Hippocampal formation (tissue), 2 donors: ENCODE measurements at regions not wholly inside any gene's neighbourhood (a gene's known extent, or its start where the extent isn't known, plus 50 kb on each side); places are given as distances from the start of the nearest gene placed in this dataset.
"Not testable (repeated sequence)": the region's sequence is repeated elsewhere in the genome, so short reads cannot be mapped to it uniquely, and the experiment has no call there.

Experiments used
- DNase-seq, 2 donors: peaks; one replicate each; lab custom pipeline; 2025; lab: John Stamatoyannopoulos, UW

GRCh38 chr1:204782118-204782700 is 88.5 kb upstream of the NFASC start:
- no peak for DNase-seq

- DNase-seq: not testable (repeated sequence)
These were observed 85.6 kb upstream of the NFASC start for GRCh38 chr1:204785023-204785422.

- DNase-seq: no peak
These were observed 82.2 kb upstream of the NFASC start for GRCh38 chr1:204788470-204788869.

- peak in 1 of 2 donors; percentile 40 for DNase-seq
These were observed 79.0 kb upstream of the NFASC start for GRCh38 chr1:204791453-204792353.

GRCh38 chr1:204792354-204792692 is 78.3 kb upstream of the NFASC start:
- DNase-seq: no peak

GRCh38 chr1:204793259-204793914 is 77.3 kb upstream of the NFASC start:
- no peak for DNase-seq

- not testable (repeated sequence) for DNase-seq
These were observed 73.8 kb upstream of the NFASC start for GRCh38 chr1:204796886-204797285.

- no peak for DNase-seq
These were observed 73.3 kb upstream of the NFASC start for GRCh38 chr1:204797401-204797800.

- no peak for DNase-seq
These were observed 71.0 kb upstream of the NFASC start for GRCh38 chr1:204799630-204800029.

GRCh38 chr1:204801211-204801610 is 69.5 kb upstream of the NFASC start:
- DNase-seq: no peak

- DNase-seq: no peak
These were observed 68.1 kb upstream of the NFASC start for GRCh38 chr1:204802401-204803175.

- DNase-seq: no peak
These were observed 67.1 kb upstream of the NFASC start for GRCh38 chr1:204803607-204804006.

GRCh38 chr1:204806943-204807687 is 63.5 kb upstream of the NFASC start:
- DNase-seq: peak; percentile 74 to 82

GRCh38 chr1:204809488-204809887 is 61.2 kb upstream of the NFASC start:
- DNase-seq: no peak

GRCh38 chr1:204812842-204813241 is 57.8 kb upstream of the NFASC start:
- DNase-seq: no peak

GRCh38 chr1:204813522-204813921 is 57.1 kb upstream of the NFASC start:
- DNase-seq: no peak

- DNase-seq: no peak
These were observed 56.3 kb upstream of the NFASC start for GRCh38 chr1:204814166-204814884.

GRCh38 chr1:204817341-204817740 is 53.3 kb upstream of the NFASC start:
- no peak for DNase-seq

- DNase-seq: no peak
These were observed 51.7 kb upstream of the NFASC start for GRCh38 chr1:204818998-204819397.

GRCh38 chr1:204819495-204819894 is 51.2 kb upstream of the NFASC start:
- DNase-seq: no peak
